ENCODE measurements at regions not wholly inside any gene's neighbourhood (a gene's known extent, or its start where the extent isn't known, plus 50 kb on each side); places are given as distances from the start of the nearest gene placed in this dataset.

DNA sequence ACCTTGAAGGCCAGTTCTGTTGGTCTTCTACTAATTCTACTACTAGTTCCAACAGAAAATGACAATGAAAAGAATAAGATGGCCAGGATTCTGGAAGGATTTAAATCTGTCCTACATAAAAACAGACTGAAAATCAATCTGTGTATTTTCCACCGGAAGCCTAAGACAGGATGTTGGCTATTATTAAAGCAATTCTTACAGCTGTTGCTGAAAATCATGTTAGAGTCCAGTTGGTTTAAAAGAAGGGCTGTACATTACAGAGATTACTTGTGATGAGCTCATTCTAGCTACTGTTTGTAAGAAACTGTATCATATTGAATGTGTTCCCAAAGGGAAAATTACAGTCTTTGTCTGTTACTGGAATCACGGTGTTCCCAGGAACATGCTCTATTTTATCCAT is 54.8 kb upstream of the MAGEB16 start:
- POLR2A ChIA-PET = no interaction called here

More for the DNA sequence above, 54.8 kb upstream of the MAGEB16 start:
- CTCF ChIA-PET = no interaction called here

Measured in activated CD8-positive, alpha-beta memory T cell treated with anti-CD3 and anti-CD28 coated beads for 36 hours (primary cell).